GM21529 (cell line): ENCODE measurements at regions not wholly inside any gene's neighbourhood (a gene's known extent, or its start where the extent isn't known, plus 50 kb on each side); places are given as distances from the start of the nearest gene placed in this dataset.
"Not testable (repeated sequence)": the region's sequence is repeated elsewhere in the genome, so short reads cannot be mapped to it uniquely, and the experiment has no call there.

Experiments
- ATAC-seq: cut with Tn5 transposase; IDR thresholded peaks from one replicate; pipeline ENCODE4 v1.9.1; 2021; ENCODE audit not compliant: unreplicated experiment

- ATAC-seq = no peak
These were observed 124.0 kb upstream of the COX7C start for GRCh38 chr5:86493777-86494176.

GRCh38 chr5:86500947-86501346, 116.8 kb upstream of the COX7C start:
- no peak for ATAC-seq

GRCh38 chr5:86507574-86507973, 110.2 kb upstream of the COX7C start:
- ATAC-seq = no peak

- ATAC-seq = not testable (repeated sequence)
These were observed 107.3 kb upstream of the COX7C start for GRCh38 chr5:86510330-86510915.

- ATAC-seq = no peak
These were observed 94.0 kb upstream of the COX7C start for GRCh38 chr5:86523718-86524117.

GRCh38 chr5:86525622-86526021, 92.1 kb upstream of the COX7C start:
- ATAC-seq = no peak

- peak; percentile 53 for ATAC-seq
These were observed 90.9 kb upstream of the COX7C start for GRCh38 chr5:86526811-86527348.

- no peak for ATAC-seq
These were observed 85.3 kb upstream of the COX7C start for GRCh38 chr5:86532429-86532828.

GRCh38 chr5:86536396-86536795, 81.3 kb upstream of the COX7C start:
- ATAC-seq = no peak

GRCh38 chr5:86542532-86542931, 75.2 kb upstream of the COX7C start:
- peak; percentile 77 for ATAC-seq

- ATAC-seq = no peak
These were observed 71.7 kb upstream of the COX7C start for GRCh38 chr5:86546044-86546443.

GRCh38 chr5:86546582-86546981, 71.2 kb upstream of the COX7C start:
- ATAC-seq = no peak

- no peak for ATAC-seq
These were observed 63.1 kb upstream of the COX7C start for GRCh38 chr5:86554638-86555037.

GRCh38 chr5:86557920-86558319, 59.8 kb upstream of the COX7C start:
- ATAC-seq = no peak

- no peak for ATAC-seq
These were observed 52.4 kb upstream of the COX7C start for GRCh38 chr5:86565197-86565789.

GRCh38 chr5:86566030-86566429, 51.7 kb upstream of the COX7C start:
- not testable (repeated sequence) for ATAC-seq
